ENCODE measurements at regions not wholly inside any gene's neighbourhood (a gene's known extent, or its start where the extent isn't known, plus 50 kb on each side); places are given as distances from the start of the nearest gene placed in this dataset.

DNA sequence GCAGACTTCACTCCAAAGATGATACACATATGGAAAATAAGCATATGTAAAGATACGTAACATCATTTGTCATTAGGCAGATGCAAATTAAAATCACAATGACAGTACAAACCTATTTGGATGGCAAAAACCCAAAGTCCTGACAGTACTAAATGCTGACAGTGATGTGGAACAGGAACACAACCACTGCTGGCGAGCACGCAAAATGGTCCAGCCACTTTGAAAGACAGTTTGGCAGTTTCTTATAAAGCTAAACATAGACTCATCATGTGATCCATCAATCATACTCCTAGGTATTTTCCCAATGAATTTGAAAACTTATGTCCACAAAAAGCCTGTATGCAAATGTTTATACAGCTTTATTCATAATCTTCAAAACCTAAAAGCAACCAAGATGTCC is 200.7 kb downstream of the RAMP3 start:
- no peak for DNase-seq (ENCODE audit: low read depth, low spot score)
- TF ChIP-seq, protein P1, sequence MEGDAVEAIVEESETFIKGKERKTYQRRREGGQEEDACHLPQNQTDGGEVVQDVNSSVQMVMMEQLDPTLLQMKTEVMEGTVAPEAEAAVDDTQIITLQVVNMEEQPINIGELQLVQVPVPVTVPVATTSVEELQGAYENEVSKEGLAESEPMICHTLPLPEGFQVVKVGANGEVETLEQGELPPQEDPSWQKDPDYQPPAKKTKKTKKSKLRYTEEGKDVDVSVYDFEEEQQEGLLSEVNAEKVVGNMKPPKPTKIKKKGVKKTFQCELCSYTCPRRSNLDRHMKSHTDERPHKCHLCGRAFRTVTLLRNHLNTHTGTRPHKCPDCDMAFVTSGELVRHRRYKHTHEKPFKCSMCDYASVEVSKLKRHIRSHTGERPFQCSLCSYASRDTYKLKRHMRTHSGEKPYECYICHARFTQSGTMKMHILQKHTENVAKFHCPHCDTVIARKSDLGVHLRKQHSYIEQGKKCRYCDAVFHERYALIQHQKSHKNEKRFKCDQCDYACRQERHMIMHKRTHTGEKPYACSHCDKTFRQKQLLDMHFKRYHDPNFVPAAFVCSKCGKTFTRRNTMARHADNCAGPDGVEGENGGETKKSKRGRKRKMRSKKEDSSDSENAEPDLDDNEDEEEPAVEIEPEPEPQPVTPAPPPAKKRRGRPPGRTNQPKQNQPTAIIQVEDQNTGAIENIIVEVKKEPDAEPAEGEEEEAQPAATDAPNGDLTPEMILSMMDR (IDR thresholded peaks at IDR 0.05; ENCODE audit: low read depth, low read length), result no peak
- H3K4me3 ChIP-seq (ENCODE audit: low read depth, low read length), result no peak overlapping the region
- in situ Hi-C loops (cut with HindIII; ENCODE audit: low sequenced_read_pairs), result no loop called here

DNA sequence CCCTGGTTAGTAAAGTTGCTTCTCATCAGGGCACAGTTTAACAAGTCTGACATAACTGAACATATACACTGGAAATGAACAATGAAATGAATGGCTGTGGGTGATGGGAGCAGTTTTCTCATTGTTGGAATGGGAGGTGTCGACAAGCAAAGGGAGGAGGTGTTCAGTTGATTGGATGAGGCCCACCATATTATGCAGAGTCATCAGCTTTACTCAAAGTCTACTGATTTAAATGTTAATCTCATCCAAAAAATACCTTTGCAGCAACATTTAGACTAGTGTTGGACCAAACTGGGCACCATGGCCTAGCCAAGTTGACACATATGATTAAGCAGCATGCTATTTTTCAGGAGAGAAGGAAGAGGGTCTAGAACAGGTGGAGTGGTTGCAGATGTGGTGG is 201.7 kb downstream of the RAMP3 start:
- in situ Hi-C loops (cut with HindIII; ENCODE audit: low sequenced_read_pairs), result no loop called here

DNA sequence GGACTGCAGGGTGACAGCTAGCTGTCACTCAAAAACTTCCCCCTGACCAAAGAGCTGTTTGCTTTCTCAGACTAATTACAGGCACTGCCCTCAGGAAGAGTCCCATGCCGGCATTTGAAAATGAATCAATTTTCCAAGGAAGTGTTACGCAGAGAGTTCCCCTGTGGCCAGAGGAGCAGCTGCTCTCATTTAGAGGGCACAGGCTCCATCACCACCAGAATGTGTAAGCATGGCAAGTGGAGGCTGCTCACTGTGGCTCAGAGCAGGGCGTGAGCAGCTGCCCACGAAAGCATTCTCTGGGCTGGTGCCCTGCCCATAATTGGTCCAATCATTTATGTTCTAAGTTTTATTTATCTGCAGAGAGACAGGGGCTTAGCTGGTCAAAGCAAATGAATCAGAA is 202.2 kb downstream of the RAMP3 start:
- H3K4me3 ChIP-seq (ENCODE audit: low read depth, low read length), result no peak overlapping the region
- in situ Hi-C loops (cut with HindIII; ENCODE audit: low sequenced_read_pairs), result no loop called here
- no peak for DNase-seq (ENCODE audit: low read depth, low spot score)
- TF ChIP-seq, protein P1 (IDR thresholded peaks at IDR 0.05; ENCODE audit: low read depth, low read length), result no peak

More for the DNA sequence above, 201.7 kb downstream of the RAMP3 start:
- no peak overlapping the region for H3K4me3 ChIP-seq (ENCODE audit: low read depth, low read length)
- no peak for DNase-seq (ENCODE audit: low read depth, low spot score)
- TF ChIP-seq, protein P1 (IDR thresholded peaks at IDR 0.05; ENCODE audit: low read depth, low read length), result no peak

DNA sequence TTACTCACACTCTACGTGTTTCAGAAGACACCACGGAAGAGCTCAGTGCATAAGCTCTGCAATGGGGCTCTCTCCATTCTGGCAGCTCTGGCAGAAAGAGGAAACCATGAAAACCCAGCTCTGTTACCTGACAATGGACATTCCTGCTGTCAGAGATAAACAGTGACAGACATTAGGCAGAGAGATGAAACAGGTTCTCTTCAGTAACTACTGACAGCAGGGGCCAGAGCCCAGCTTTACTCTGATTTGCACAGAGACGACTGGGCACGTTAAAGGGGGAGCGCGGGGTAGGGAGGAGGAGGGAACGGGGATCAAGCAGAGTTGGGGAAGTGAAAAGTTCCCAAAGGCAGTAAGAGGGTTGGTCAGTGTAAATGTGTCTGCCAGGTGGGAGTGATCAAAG is 206.1 kb downstream of the RAMP3 start:
- DNase-seq (ENCODE audit: low read depth, low spot score), result no peak
- in situ Hi-C loops (cut with HindIII; ENCODE audit: low sequenced_read_pairs), result no loop called here
- TF ChIP-seq, protein P1 (IDR thresholded peaks at IDR 0.05; ENCODE audit: low read depth, low read length), result no peak
- H3K4me3 ChIP-seq (ENCODE audit: low read depth, low read length), result no peak overlapping the region

DNA sequence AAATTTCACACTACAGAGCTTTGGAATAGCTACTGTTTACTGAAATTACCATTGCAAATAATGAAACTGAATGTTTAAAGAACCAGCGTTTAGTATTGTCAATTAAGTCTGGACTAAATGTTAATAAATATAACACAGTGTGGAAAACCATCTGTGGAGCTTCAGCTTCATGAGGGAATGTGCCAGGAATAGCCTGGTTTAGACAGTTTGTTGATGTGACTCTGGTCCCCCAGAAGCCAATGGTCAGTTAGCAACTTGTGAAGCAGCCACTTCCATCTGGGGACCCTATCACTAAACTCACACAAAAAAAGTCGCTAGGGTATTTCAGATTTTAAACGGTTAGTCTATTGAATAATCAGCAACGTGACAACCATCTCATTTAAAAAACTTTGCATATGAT is 207.8 kb downstream of the RAMP3 start:
- TF ChIP-seq, protein P1 (IDR thresholded peaks at IDR 0.05; ENCODE audit: low read depth, low read length), result no peak
- no peak for DNase-seq (ENCODE audit: low read depth, low spot score)
- in situ Hi-C loops (cut with HindIII; ENCODE audit: low sequenced_read_pairs), result no loop called here

DNA sequence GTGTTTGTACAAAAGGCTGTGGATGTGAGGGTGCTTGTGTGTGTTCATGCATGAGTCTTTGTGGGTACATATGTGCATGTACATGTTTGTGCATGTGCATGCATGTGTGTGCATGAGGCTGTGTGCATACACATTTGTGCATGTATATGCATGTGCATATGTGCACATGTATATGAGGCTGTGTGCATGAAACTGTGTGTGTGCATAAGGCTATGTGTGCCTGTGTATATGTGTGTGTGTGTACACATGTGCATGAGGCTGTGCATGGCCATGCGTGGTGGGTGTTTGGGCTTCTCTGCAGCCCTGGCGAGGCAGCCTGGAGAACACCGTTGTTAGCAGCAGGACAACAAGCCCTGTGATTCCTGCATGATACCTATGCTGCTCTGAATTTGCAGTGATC is 207.7 kb upstream of the ADCY1 start:
- in situ Hi-C loops (cut with HindIII; ENCODE audit: low sequenced_read_pairs), result no loop called here
- no peak for DNase-seq (ENCODE audit: low read depth, low spot score)

More for the DNA sequence above, 207.8 kb downstream of the RAMP3 start:
- no peak overlapping the region for H3K4me3 ChIP-seq (ENCODE audit: low read depth, low read length)

More for the DNA sequence above, 207.7 kb upstream of the ADCY1 start:
- TF ChIP-seq, protein P1 (IDR thresholded peaks at IDR 0.05; ENCODE audit: low read depth, low read length), result no peak
- H3K4me3 ChIP-seq (ENCODE audit: low read depth, low read length), result no peak overlapping the region

All from astrocyte of the spinal cord (primary cell).